Stimulated activated CD8-positive, alpha-beta memory T cell treated with anti-CD3 and anti-CD28 coated beads, Interleukin-7, amount 100 ng/mL, for 48 hours (primary cell): ENCODE measurements at regions not wholly inside any gene's neighbourhood (a gene's known extent, or its start where the extent isn't known, plus 50 kb on each side); places are given as distances from the start of the nearest gene placed in this dataset.

ENCODE experiments used
- DNase-seq, 2 donors: peaks; one replicate each; pipeline ENCODE4 v3.0.0-alpha.2; 2020; ENCODE audit warnings: low read depth in 1 of 2; ENCODE audit errors: extremely low read depth in 1 of 2

GRCh38 chr9:86836266-86836665 lies 111.0 kb downstream of the GAS1 start:
- no peak for DNase-seq

GRCh38 chr9:86830356-86830755 lies 117.0 kb downstream of the GAS1 start:
- no peak for DNase-seq

GRCh38 chr9:86829496-86830046 lies 117.7 kb downstream of the GAS1 start:
- no peak for DNase-seq

GRCh38 chr9:86828631-86829030 lies 118.7 kb downstream of the GAS1 start:
- no peak for DNase-seq

GRCh38 chr9:86827893-86828292 lies 119.4 kb downstream of the GAS1 start:
- no peak for DNase-seq

- no peak for DNase-seq
Observed at GRCh38 chr9:86825299-86825698, 122.0 kb downstream of the GAS1 start.

GRCh38 chr9:86822006-86822801 lies 125.1 kb downstream of the GAS1 start:
- DNase-seq = no peak

GRCh38 chr9:86821006-86821845 lies 126.1 kb downstream of the GAS1 start:
- no peak for DNase-seq

GRCh38 chr9:86819552-86819951 lies 127.8 kb downstream of the GAS1 start:
- DNase-seq = no peak

GRCh38 chr9:86818636-86819035 lies 128.7 kb downstream of the GAS1 start:
- no peak for DNase-seq

- no peak for DNase-seq
Observed at GRCh38 chr9:86816868-86817267, 130.4 kb downstream of the GAS1 start.

GRCh38 chr9:86816366-86816765 lies 130.9 kb downstream of the GAS1 start:
- DNase-seq = no peak

- DNase-seq = no peak
Observed at GRCh38 chr9:86812616-86813015, 134.7 kb downstream of the GAS1 start.

GRCh38 chr9:86809759-86810367 lies 137.4 kb downstream of the GAS1 start:
- no peak for DNase-seq

- DNase-seq = no peak
Observed at GRCh38 chr9:86809151-86809550, 138.2 kb downstream of the GAS1 start.

GRCh38 chr9:86807367-86807976 lies 139.8 kb downstream of the GAS1 start:
- no peak for DNase-seq

- no peak for DNase-seq
Observed at GRCh38 chr9:86804011-86804410, 143.3 kb downstream of the GAS1 start.

GRCh38 chr9:86802900-86803673 lies 144.2 kb downstream of the GAS1 start:
- DNase-seq = no peak

GRCh38 chr9:86801246-86801645 lies 146.1 kb downstream of the GAS1 start:
- DNase-seq = no peak

GRCh38 chr9:86800681-86801080 lies 146.6 kb downstream of the GAS1 start:
- no peak for DNase-seq
